ENCODE measurements at regions not wholly inside any gene's neighbourhood (a gene's known extent, or its start where the extent isn't known, plus 50 kb on each side); places are given as distances from the start of the nearest gene placed in this dataset.

DNA sequence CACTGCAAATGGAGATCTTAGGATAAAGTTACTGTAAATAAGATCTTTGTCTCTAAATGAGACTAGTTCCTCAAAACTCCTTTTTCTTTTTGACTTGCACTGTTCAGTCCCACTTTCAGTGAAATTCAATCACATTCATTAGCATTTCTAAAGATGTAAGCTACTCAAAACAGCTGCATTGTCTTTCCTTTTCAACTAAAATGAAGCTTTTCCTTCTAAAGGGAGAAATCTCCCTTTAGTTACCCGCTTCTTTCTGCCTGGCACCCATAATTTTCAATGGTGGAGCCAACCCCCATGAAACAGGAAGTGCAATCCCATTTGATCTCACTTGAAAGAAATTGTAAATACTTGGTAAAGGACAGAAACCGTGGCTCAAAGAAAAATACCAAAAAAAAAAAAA lies 387.4 kb upstream of the PKN2 start:
- Histone ChIP-seq H3K4me3 (ENCODE audit: low read length) (no peak overlapping the region), H3K27ac (ENCODE audit: low read length) (no peak overlapping the region), H3K27me3 (replicated peaks; ENCODE audit: insufficient read depth, low read length) (no peaks in the 10 kb centered on the region), H3K4me2 (ENCODE audit: low read depth, low read length) (no peak overlapping the region), H3K79me2 (ENCODE audit: low read length) (no peaks in the 10 kb centered on the region), H3K4me1 (ENCODE audit: low read length) (no peaks in the 10 kb centered on the region), H3K36me3 (replicated peaks; ENCODE audit: insufficient read depth, low read length) (no peaks in the 10 kb centered on the region), H2AFZ (ENCODE audit: low read length) (no peak overlapping the region), H3K9ac (ENCODE audit: low read length) (no peak overlapping the region), H3K9me2 (replicated peaks; ENCODE audit: insufficient read depth, low read length) (no peaks in the 10 kb centered on the region), H3K9me3 (replicated peaks; ENCODE audit: insufficient read depth, low read length) (no peaks in the 10 kb centered on the region), H3F3A (ENCODE audit: insufficient read depth, low read length) (no peaks in the 10 kb centered on the region), H4K20me1 (ENCODE audit: insufficient read depth, low read length) (no peaks in the 10 kb centered on the region)
- DNase-seq, result no peak
- TF ChIP-seq, protein P1, sequence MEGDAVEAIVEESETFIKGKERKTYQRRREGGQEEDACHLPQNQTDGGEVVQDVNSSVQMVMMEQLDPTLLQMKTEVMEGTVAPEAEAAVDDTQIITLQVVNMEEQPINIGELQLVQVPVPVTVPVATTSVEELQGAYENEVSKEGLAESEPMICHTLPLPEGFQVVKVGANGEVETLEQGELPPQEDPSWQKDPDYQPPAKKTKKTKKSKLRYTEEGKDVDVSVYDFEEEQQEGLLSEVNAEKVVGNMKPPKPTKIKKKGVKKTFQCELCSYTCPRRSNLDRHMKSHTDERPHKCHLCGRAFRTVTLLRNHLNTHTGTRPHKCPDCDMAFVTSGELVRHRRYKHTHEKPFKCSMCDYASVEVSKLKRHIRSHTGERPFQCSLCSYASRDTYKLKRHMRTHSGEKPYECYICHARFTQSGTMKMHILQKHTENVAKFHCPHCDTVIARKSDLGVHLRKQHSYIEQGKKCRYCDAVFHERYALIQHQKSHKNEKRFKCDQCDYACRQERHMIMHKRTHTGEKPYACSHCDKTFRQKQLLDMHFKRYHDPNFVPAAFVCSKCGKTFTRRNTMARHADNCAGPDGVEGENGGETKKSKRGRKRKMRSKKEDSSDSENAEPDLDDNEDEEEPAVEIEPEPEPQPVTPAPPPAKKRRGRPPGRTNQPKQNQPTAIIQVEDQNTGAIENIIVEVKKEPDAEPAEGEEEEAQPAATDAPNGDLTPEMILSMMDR (IDR thresholded peaks at IDR 0.05; ENCODE audit: low read length), result no peak
- TF ChIP-seq EZH2 (optimal IDR thresholded peaks at IDR 0.05; ENCODE audit: low read depth, low read length) (no peak), EZH2phosphoT487 (IDR thresholded peaks at IDR 0.05; ENCODE audit: low read length) (no peak)

DNA sequence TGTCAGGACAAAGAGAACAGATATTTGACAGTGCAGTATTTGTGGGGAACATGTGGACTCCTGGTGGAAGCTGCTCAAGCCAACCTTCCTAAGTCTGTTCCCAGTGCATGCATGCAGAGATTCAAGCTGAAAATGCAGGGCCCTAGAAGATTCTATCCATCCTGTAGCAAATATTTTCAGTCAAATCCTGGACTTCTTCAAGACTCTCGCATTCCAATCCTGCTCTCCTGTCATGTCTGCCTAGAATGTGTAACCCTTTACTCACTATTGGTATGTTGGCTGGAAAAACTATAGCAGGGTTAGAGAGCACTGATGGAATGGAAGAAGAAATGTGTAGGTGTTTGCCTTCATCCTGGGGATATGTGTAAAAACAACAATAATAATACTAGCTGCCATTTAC lies 385.6 kb upstream of the PKN2 start:
- no peak overlapping the region for H2AFZ ChIP-seq (ENCODE audit: low read length)
- H3K27me3 ChIP-seq (replicated peaks; ENCODE audit: insufficient read depth, low read length), result no peaks in the 10 kb centered on the region
- TF ChIP-seq EZH2 (optimal IDR thresholded peaks at IDR 0.05; ENCODE audit: low read depth, low read length), result no peak
- TF ChIP-seq EZH2phosphoT487 (IDR thresholded peaks at IDR 0.05; ENCODE audit: low read length), result no peak
- TF ChIP-seq, protein P1 (IDR thresholded peaks at IDR 0.05; ENCODE audit: low read length), result no peak
- no peaks in the 10 kb centered on the region for H3K79me2 ChIP-seq (ENCODE audit: low read length)
- no peak overlapping the region for H3K9ac ChIP-seq (ENCODE audit: low read length)
- no peaks in the 10 kb centered on the region for H3K9me2 ChIP-seq (replicated peaks; ENCODE audit: insufficient read depth, low read length)
- H3K36me3 ChIP-seq (replicated peaks; ENCODE audit: insufficient read depth, low read length), result no peaks in the 10 kb centered on the region
- H3K4me1 ChIP-seq (ENCODE audit: low read length), result no peaks in the 10 kb centered on the region
- no peak for DNase-seq
- no peak overlapping the region for H3K4me2 ChIP-seq (ENCODE audit: low read depth, low read length)
- H4K20me1 ChIP-seq (ENCODE audit: insufficient read depth, low read length), result no peaks in the 10 kb centered on the region
- H3K4me3 ChIP-seq (ENCODE audit: low read length), result no peak overlapping the region
- no peaks in the 10 kb centered on the region for H3F3A ChIP-seq (ENCODE audit: insufficient read depth, low read length)
- no peak overlapping the region for H3K27ac ChIP-seq (ENCODE audit: low read length)
- H3K9me3 ChIP-seq (replicated peaks; ENCODE audit: insufficient read depth, low read length), result no peaks in the 10 kb centered on the region

DNA sequence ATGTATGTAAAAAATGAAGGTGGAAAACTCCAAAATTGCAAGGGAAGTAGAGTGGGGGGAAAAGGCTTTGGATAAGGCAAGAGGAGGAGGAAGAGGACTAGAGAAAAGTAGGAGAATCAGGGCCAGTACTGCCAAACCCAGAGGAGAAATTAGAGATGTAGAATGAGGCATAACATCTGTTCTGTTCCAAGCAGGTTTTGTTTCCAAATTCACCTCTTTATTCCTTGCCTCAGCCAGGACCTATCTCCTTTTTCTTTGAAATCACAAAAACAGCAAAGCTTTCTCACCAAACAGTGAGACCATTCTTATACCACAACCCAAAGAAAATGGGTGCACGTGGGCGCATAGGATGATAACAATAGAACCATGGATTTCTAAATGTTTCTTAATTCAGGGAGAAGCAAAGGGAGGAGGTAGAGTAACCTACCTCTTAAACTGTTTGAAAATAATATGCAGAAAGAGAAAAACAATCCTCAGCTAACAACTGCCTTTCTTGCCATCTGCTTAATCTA lies 383.3 kb upstream of the PKN2 start:
- H2AFZ ChIP-seq (ENCODE audit: low read length), result no peak overlapping the region

More for the DNA sequence above, 383.3 kb upstream of the PKN2 start:
- Histone ChIP-seq H3K36me3 (replicated peaks; ENCODE audit: insufficient read depth, low read length) (no peaks in the 10 kb centered on the region), H3K4me1 (ENCODE audit: low read length) (no peaks in the 10 kb centered on the region), H3K9me2 (replicated peaks; ENCODE audit: insufficient read depth, low read length) (no peaks in the 10 kb centered on the region), H3K4me2 (ENCODE audit: low read depth, low read length) (no peak overlapping the region), H3K79me2 (ENCODE audit: low read length) (no peaks in the 10 kb centered on the region), H3K9me3 (replicated peaks; ENCODE audit: insufficient read depth, low read length) (no peaks in the 10 kb centered on the region), H3F3A (ENCODE audit: insufficient read depth, low read length) (no peaks in the 10 kb centered on the region), H3K27ac (ENCODE audit: low read length) (no peak overlapping the region), H3K9ac (ENCODE audit: low read length) (no peak overlapping the region), H3K27me3 (replicated peaks; ENCODE audit: insufficient read depth, low read length) (no peaks in the 10 kb centered on the region), H3K4me3 (ENCODE audit: low read length) (no peak overlapping the region), H4K20me1 (ENCODE audit: insufficient read depth, low read length) (no peaks in the 10 kb centered on the region)
- DNase-seq, result no peak
- TF ChIP-seq EZH2 (optimal IDR thresholded peaks at IDR 0.05; ENCODE audit: low read depth, low read length), result no peak
- TF ChIP-seq EZH2phosphoT487 (IDR thresholded peaks at IDR 0.05; ENCODE audit: low read length), result no peak
- TF ChIP-seq, protein P1 (IDR thresholded peaks at IDR 0.05; ENCODE audit: low read length), result no peak
